ENCODE measurements at regions not wholly inside any gene's neighbourhood (a gene's known extent, or its start where the extent isn't known, plus 50 kb on each side); places are given as distances from the start of the nearest gene placed in this dataset.

DNA sequence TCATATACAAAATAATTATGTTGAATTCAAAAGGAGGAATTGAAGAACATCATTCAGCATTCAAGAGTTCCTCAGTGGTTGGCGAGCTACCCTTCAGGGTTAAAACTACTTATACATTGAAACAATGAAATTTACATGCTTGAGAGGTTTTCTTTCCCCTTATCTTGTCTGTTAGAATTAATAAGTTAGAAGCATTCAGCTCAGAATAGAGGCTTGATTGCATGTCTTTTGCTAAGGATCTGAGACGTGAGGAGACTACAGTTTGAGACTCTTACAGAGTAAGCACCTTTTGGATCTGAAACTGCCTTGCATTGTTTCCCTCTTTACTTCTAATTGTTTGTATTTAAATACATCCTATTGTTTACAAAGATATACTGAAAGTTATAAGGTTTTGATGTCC lies 157.6 kb downstream of the NSUN3 start:
- Histone ChIP-seq H4K20me1 (ENCODE audit: insufficient read depth, low read length) (no peaks in the 10 kb centered on the region), H3K27me3 (ENCODE audit: insufficient read depth, low read length) (no peaks in the 10 kb centered on the region)
- no peak for TF ChIP-seq EZH2 (IDR thresholded peaks at IDR 0.05; ENCODE audit: borderline replicate concordance, low read length)

DNA sequence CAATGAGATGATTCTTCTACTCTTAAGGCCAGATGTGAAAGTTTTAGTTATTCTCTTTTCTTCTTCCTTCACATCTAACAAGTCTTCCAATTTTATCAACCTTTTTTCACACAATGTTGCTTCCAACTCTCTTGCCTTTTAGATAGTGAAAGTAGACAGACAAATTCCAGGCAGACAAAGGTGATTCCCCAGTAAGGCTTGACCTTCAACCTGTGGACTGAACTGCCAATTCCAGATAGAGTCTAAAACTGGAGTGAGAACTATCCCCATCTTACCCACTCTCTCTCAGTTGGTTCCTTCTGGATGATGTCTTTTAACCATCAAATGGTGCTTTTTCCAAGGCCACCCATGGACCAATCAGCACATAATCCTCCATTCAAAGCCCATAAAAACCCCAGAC lies 159.0 kb downstream of the NSUN3 start:
- H3K9ac ChIP-seq (ENCODE audit: low read length) = no peak overlapping the region
- H3K27ac ChIP-seq (ENCODE audit: low read depth, low read length, poor library complexity, severe bottlenecking) = no peak overlapping the region
- no peak overlapping the region for H2AFZ ChIP-seq (ENCODE audit: low read length)
- no peaks in the 10 kb centered on the region for H3K36me3 ChIP-seq (ENCODE audit: insufficient read depth, low read length)
- no peaks in the 10 kb centered on the region for H3F3A ChIP-seq (ENCODE audit: insufficient read depth, low read length)
- no peak overlapping the region for H3K4me2 ChIP-seq (ENCODE audit: low read length)
- no peaks in the 10 kb centered on the region for H3K4me1 ChIP-seq (ENCODE audit: insufficient read depth, low read length, severe bottlenecking)
- no peaks in the 10 kb centered on the region for H3K79me2 ChIP-seq (ENCODE audit: insufficient read depth, low read length)
- no peaks in the 10 kb centered on the region for H4K20me1 ChIP-seq (ENCODE audit: insufficient read depth, low read length)
- H3K9me3 ChIP-seq (ENCODE audit: low read length) = peaks cover 4% of the 10 kb centered on the region
- H3K9me2 ChIP-seq (ENCODE audit: low read depth, low read length) = no peaks in the 10 kb centered on the region
- no peaks in the 10 kb centered on the region for H3K27me3 ChIP-seq (ENCODE audit: insufficient read depth, low read length)
- H3K4me3 ChIP-seq (ENCODE audit: low read depth, low read length, poor library complexity, severe bottlenecking) = no peak overlapping the region
- no peak for TF ChIP-seq EZH2 (IDR thresholded peaks at IDR 0.05; ENCODE audit: borderline replicate concordance, low read length)
- TF ChIP-seq, protein P1, sequence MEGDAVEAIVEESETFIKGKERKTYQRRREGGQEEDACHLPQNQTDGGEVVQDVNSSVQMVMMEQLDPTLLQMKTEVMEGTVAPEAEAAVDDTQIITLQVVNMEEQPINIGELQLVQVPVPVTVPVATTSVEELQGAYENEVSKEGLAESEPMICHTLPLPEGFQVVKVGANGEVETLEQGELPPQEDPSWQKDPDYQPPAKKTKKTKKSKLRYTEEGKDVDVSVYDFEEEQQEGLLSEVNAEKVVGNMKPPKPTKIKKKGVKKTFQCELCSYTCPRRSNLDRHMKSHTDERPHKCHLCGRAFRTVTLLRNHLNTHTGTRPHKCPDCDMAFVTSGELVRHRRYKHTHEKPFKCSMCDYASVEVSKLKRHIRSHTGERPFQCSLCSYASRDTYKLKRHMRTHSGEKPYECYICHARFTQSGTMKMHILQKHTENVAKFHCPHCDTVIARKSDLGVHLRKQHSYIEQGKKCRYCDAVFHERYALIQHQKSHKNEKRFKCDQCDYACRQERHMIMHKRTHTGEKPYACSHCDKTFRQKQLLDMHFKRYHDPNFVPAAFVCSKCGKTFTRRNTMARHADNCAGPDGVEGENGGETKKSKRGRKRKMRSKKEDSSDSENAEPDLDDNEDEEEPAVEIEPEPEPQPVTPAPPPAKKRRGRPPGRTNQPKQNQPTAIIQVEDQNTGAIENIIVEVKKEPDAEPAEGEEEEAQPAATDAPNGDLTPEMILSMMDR (IDR thresholded peaks at IDR 0.05; ENCODE audit: low read length) = no peak

More for the DNA sequence above, 157.6 kb downstream of the NSUN3 start:
- H3K79me2 ChIP-seq (ENCODE audit: insufficient read depth, low read length) = no peaks in the 10 kb centered on the region
- peaks cover 4% of the 10 kb centered on the region for H3K9me3 ChIP-seq (ENCODE audit: low read length)
- H3K36me3 ChIP-seq (ENCODE audit: insufficient read depth, low read length) = no peaks in the 10 kb centered on the region
- no peak overlapping the region for H3K4me3 ChIP-seq (ENCODE audit: low read depth, low read length, poor library complexity, severe bottlenecking)
- H3K4me2 ChIP-seq (ENCODE audit: low read length) = no peak overlapping the region
- no peaks in the 10 kb centered on the region for H3K9me2 ChIP-seq (ENCODE audit: low read depth, low read length)
- no peak overlapping the region for H3K9ac ChIP-seq (ENCODE audit: low read length)
- H3K4me1 ChIP-seq (ENCODE audit: insufficient read depth, low read length, severe bottlenecking) = no peaks in the 10 kb centered on the region
- no peak overlapping the region for H2AFZ ChIP-seq (ENCODE audit: low read length)
- H3K27ac ChIP-seq (ENCODE audit: low read depth, low read length, poor library complexity, severe bottlenecking) = no peak overlapping the region
- H3F3A ChIP-seq (ENCODE audit: insufficient read depth, low read length) = no peaks in the 10 kb centered on the region

DNA sequence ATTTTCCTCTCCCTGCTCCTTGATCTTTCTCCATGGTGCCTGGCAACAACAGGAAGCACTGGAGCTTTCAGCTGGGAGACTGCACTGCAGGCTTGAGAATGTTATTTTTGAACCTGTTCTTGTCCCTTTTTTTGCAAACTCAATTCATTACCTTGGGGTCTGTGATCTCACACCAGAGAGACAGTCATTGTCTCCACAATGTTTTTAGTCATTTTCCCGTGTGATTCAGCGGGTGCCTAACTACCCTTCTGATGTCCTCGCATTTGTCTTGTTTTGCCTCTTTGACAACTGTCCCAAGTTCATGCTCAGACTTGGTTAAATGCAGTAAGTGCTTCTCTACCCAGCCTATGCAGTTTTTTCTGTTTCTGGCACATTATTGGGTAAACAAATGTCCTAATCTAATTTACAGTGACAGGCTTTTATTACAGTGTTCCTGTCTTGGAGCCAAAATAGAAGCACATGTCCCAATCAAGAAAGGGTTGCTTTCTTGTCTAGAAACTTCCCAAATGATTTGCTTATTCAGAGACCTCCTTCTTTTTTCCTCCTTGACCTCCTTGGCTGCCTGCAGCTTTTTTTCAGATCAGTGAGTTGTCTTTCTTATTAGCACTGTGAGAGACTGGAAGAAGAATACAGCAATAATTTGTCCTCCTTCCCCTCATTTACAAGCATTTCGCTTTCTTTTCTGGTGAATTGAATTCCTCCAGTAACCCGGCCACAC lies 162.4 kb downstream of the NSUN3 start:
- Histone ChIP-seq H3K36me3 (ENCODE audit: insufficient read depth, low read length) (no peaks in the 10 kb centered on the region), H3K27ac (ENCODE audit: low read depth, low read length, poor library complexity, severe bottlenecking) (no peak overlapping the region), H3K27me3 (ENCODE audit: insufficient read depth, low read length) (no peaks in the 10 kb centered on the region), H2AFZ (ENCODE audit: low read length) (no peak overlapping the region), H3K4me2 (ENCODE audit: low read length) (no peak overlapping the region), H4K20me1 (ENCODE audit: insufficient read depth, low read length) (no peaks in the 10 kb centered on the region), H3K4me1 (ENCODE audit: insufficient read depth, low read length, severe bottlenecking) (no peaks in the 10 kb centered on the region), H3K4me3 (ENCODE audit: low read depth, low read length, poor library complexity, severe bottlenecking) (no peak overlapping the region), H3K9me2 (ENCODE audit: low read depth, low read length) (no peaks in the 10 kb centered on the region), H3F3A (ENCODE audit: insufficient read depth, low read length) (no peaks in the 10 kb centered on the region), H3K9ac (ENCODE audit: low read length) (no peak overlapping the region), H3K79me2 (ENCODE audit: insufficient read depth, low read length) (no peaks in the 10 kb centered on the region), H3K9me3 (ENCODE audit: low read length) (peaks cover 4% of the 10 kb centered on the region)
- TF ChIP-seq EZH2 (IDR thresholded peaks at IDR 0.05; ENCODE audit: borderline replicate concordance, low read length) = no peak
- TF ChIP-seq, protein P1 (IDR thresholded peaks at IDR 0.05; ENCODE audit: low read length) = no peak

DNA sequence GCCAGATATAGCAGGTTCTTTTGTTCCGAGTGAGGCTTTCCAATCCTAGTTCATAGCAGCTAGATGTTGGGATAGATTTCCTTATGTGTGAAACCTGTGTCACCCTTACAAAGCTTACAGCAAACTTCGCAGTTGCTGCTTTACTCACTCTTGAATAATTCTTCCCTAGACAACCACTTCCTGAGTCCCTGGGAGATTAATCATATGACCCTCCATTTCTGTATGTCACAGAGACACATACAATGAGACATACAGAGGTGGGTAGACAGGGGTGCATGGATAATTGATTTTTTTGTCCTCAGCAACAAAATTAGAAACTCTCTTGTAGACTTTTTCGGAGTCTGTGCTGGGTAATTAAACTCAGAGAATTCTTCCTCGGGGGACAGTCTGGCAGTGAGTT lies 163.2 kb downstream of the NSUN3 start:
- TF ChIP-seq, protein P1 (IDR thresholded peaks at IDR 0.05; ENCODE audit: low read length) = no peak
- no peak for TF ChIP-seq EZH2 (IDR thresholded peaks at IDR 0.05; ENCODE audit: borderline replicate concordance, low read length)
- H3K4me3 ChIP-seq (ENCODE audit: low read depth, low read length, poor library complexity, severe bottlenecking) = no peak overlapping the region
- no peak overlapping the region for H3K9ac ChIP-seq (ENCODE audit: low read length)
- H3K36me3 ChIP-seq (ENCODE audit: insufficient read depth, low read length) = no peaks in the 10 kb centered on the region
- H2AFZ ChIP-seq (ENCODE audit: low read length) = no peak overlapping the region
- H3K9me3 ChIP-seq (ENCODE audit: low read length) = peaks cover 4% of the 10 kb centered on the region
- no peaks in the 10 kb centered on the region for H3F3A ChIP-seq (ENCODE audit: insufficient read depth, low read length)
- no peak overlapping the region for H3K4me2 ChIP-seq (ENCODE audit: low read length)
- no peak overlapping the region for H3K27ac ChIP-seq (ENCODE audit: low read depth, low read length, poor library complexity, severe bottlenecking)
- H3K27me3 ChIP-seq (ENCODE audit: insufficient read depth, low read length) = no peaks in the 10 kb centered on the region
- no peaks in the 10 kb centered on the region for H3K79me2 ChIP-seq (ENCODE audit: insufficient read depth, low read length)
- H4K20me1 ChIP-seq (ENCODE audit: insufficient read depth, low read length) = no peaks in the 10 kb centered on the region
- H3K9me2 ChIP-seq (ENCODE audit: low read depth, low read length) = no peaks in the 10 kb centered on the region
- H3K4me1 ChIP-seq (ENCODE audit: insufficient read depth, low read length, severe bottlenecking) = no peaks in the 10 kb centered on the region
